ENCODE measurements at regions not wholly inside any gene's neighbourhood (a gene's known extent, or its start where the extent isn't known, plus 50 kb on each side); places are given as distances from the start of the nearest gene placed in this dataset.

DNA sequence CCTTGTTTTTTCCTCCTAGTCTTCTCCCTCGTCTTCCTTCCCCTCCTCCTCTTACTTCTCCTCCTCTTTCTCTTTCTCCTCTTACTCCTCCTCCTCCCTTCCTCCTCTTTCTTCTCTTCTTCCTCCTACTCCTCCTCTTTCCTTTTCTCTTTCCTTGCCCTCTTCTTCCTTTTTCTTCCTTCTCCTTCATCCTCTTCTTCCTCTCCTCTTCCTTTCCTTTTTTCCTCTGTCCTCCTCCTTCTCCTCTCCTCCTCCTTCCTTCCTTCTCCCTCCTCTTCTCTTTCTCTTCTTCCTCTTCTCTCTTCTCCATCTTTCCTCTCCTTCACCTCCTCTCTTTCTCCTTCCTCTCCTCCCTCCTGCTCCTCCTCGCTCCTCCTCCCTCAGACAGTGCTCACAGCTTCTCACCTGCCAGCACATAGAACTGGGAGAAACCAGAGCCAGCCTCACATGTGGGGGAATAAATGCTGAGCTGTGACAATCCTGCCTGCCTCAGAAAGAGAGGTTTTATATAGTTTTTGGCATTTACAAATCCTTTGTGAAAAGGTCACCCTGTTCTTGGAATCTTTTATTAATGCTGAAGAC is 84.3 kb upstream of the NLRP1 start:
- Histone ChIP-seq H3K27me3 (peaks cover 85% of the 10 kb centered on the region), H3K9me3 (no peaks in the 10 kb centered on the region), H3K4me3 (no peak overlapping the region), H3K4me1 (no peaks in the 10 kb centered on the region), H3K27ac (no peak overlapping the region), H3K36me3 (no peaks in the 10 kb centered on the region)
- no peak for TF ChIP-seq POLR2AphosphoS5 (IDR thresholded peaks at IDR 0.05)
- no peak for TF ChIP-seq POLR2A (IDR thresholded peaks at IDR 0.05)
- TF ChIP-seq, protein P1, sequence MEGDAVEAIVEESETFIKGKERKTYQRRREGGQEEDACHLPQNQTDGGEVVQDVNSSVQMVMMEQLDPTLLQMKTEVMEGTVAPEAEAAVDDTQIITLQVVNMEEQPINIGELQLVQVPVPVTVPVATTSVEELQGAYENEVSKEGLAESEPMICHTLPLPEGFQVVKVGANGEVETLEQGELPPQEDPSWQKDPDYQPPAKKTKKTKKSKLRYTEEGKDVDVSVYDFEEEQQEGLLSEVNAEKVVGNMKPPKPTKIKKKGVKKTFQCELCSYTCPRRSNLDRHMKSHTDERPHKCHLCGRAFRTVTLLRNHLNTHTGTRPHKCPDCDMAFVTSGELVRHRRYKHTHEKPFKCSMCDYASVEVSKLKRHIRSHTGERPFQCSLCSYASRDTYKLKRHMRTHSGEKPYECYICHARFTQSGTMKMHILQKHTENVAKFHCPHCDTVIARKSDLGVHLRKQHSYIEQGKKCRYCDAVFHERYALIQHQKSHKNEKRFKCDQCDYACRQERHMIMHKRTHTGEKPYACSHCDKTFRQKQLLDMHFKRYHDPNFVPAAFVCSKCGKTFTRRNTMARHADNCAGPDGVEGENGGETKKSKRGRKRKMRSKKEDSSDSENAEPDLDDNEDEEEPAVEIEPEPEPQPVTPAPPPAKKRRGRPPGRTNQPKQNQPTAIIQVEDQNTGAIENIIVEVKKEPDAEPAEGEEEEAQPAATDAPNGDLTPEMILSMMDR (IDR thresholded peaks at IDR 0.05), result no peak
- TF ChIP-seq EP300 (IDR thresholded peaks at IDR 0.05), result no peak
- ATAC-seq, result no peak
- 31 to 46% methylated on average over 1 of the region's 2 CpGs for WGBS, 2 donors (ENCODE audit: low coverage in 1 of 2)

DNA sequence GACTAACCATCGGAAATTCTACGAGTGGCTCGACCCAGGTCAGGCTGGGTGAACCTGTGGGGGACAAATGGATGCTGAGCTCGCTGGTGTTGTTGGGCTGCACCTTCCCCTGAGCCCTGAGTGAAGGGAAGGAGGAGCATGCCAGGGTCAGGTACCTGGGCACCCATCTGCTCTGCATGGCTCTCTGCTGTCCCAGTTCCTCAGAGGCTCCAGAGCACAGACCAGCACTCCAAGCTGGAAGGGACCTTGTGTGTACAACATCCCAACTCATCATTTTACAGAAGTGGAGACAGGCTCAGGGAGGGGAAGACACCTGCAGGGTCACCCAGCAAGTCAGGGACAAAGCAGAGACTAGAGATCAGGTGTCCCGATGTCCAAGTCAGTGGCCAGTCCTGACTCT is 84.9 kb upstream of the NLRP1 start:
- Histone ChIP-seq H3K27me3 (peaks cover 85% of the 10 kb centered on the region), H3K27ac (no peak overlapping the region), H3K9me3 (no peaks in the 10 kb centered on the region), H3K4me1 (no peaks in the 10 kb centered on the region), H3K4me3 (no peak overlapping the region), H3K36me3 (no peaks in the 10 kb centered on the region)
- ATAC-seq, result no peak
- TF ChIP-seq POLR2A (IDR thresholded peaks at IDR 0.05) (no peak), EP300 (IDR thresholded peaks at IDR 0.05) (no peak), POLR2AphosphoS5 (IDR thresholded peaks at IDR 0.05) (no peak)
- TF ChIP-seq, protein P1 (IDR thresholded peaks at IDR 0.05), result no peak
- WGBS, 2 donors (ENCODE audit: low coverage in 1 of 2), result no CpG with 5 or more reads among the region's 5 CpGs

DNA sequence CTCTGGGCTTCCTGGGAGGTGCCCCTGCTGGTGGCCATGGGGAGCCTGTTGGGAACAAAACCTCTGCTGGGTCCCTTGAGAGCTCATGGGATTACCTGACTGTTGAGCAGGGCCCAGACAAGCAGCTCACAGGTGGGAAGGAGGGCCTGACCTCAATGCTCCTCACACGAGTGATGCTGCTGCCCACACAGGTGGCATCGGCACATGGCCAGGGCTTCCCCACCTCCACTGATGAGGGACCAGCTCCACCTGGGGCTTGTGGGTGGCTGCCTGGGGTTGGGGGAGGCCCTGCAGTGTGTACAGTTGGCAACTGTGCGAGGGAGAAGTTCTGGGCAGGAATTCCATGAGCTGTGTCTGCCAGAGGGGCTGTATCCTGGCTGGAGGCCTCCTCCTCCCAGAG is 87.8 kb upstream of the NLRP1 start:
- H3K27ac ChIP-seq, result no peak overlapping the region
- ATAC-seq, result no peak
- H3K4me3 ChIP-seq, result no peak overlapping the region
- no peaks in the 10 kb centered on the region for H3K36me3 ChIP-seq
- no peaks in the 10 kb centered on the region for H3K9me3 ChIP-seq
- peaks cover 60% of the 10 kb centered on the region for H3K27me3 ChIP-seq
- WGBS, 2 donors (ENCODE audit: low coverage in 1 of 2), result no CpG with 5 or more reads among the region's 3 CpGs
- TF ChIP-seq POLR2AphosphoS5 (IDR thresholded peaks at IDR 0.05) (no peak), POLR2A (IDR thresholded peaks at IDR 0.05) (no peak), EP300 (IDR thresholded peaks at IDR 0.05) (no peak)
- TF ChIP-seq, protein P1 (IDR thresholded peaks at IDR 0.05), result no peak
- H3K4me1 ChIP-seq, result no peaks in the 10 kb centered on the region

DNA sequence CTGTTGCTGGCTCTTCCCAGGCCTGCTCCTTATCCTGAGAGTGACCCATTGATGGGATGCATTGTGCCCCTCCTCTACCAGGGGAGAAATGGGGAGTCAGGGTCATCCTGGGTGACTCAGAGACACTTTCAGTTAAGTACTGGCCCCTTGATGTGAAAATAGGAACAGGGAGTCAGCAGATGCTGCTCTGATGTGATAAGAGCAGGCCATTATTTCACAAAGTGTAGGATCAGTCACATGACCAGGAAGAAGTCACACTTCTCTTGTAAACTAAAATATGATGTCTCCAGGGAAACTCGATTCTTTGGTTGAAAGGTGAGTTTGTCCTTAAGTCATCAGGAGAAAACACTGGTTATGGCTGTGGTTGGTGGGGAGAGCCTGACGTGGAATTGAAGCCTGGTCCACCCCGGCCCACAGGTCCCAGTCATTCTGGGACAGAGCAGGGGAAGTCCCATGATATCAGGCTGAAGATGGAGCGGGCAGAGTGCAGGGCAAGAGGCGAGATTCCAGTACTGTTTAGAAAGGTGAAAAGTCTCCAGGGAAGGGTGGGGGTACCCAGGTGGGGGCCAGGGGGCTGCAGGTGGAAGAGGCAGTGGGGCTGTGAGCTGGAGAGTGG is 88.6 kb upstream of the NLRP1 start:
- no peak for TF ChIP-seq POLR2AphosphoS5 (IDR thresholded peaks at IDR 0.05)
- no peak for TF ChIP-seq POLR2A (IDR thresholded peaks at IDR 0.05)
- no peak overlapping the region for H3K27ac ChIP-seq
- no peaks in the 10 kb centered on the region for H3K4me1 ChIP-seq
- H3K36me3 ChIP-seq, result no peaks in the 10 kb centered on the region
- no peaks in the 10 kb centered on the region for H3K9me3 ChIP-seq
- no peak overlapping the region for H3K4me3 ChIP-seq
- 54% methylated on average over 5 of the region's 5 CpGs; no CpG with 5 or more reads in 1 of the 2 donors for WGBS, 2 donors (ENCODE audit: low coverage in 1 of 2)
- peaks cover 52% of the 10 kb centered on the region for H3K27me3 ChIP-seq
- ATAC-seq, result no peak

DNA sequence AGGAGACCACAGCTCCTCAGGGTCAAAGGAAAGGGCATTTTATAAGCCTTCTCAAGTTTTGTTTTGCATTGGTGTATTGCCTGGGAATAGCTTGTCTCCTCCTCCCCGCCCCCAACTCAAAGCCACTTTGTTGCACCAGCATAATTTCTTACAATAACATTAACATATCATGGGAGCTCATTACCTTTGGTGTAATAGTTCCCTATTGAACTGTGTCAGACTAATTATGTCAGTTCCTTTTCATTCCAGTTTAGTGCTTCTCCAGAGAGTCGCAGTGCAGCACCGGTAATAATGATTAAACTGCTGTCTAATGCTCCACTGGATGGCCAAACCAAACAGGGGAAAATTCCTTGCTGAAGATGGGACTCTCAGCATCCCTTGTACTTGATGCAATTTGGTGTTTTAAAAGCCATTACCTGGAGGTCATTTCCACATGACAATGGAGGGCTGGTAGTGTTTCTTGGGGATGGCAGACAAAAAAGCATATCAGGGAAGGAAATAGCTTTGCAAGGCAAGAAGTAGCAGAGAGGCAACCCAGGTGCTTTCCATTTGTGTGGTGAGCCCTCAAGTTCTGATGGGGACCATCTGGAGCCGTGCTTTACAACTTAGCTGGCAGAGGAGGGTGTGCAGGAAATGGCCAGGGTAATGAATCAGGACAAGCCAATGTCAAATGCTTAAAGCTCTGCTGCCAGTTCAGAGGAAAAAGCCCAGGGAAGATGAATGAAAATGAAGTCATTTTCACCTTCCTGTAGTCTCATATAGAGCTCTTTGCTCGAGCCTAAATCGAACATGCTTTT is 91.5 kb upstream of the NLRP1 start:
- Histone ChIP-seq H3K27me3 (peaks cover 45% of the 10 kb centered on the region), H3K9me3 (peaks cover 0 to 13% (median 0%) of the 10 kb centered on the region in 3 donors), H3K4me3 (no peak overlapping the region), H3K4me1 (no peaks in the 10 kb centered on the region), H3K36me3 (no peaks in the 10 kb centered on the region), H3K27ac (no peak overlapping the region)
- 14 to 16% methylated on average over 4 to 6 of the region's 6 CpGs for WGBS, 2 donors (ENCODE audit: low coverage in 1 of 2)
- TF ChIP-seq EP300 (IDR thresholded peaks at IDR 0.05), result no peak
- TF ChIP-seq POLR2A (IDR thresholded peaks at IDR 0.05), result no peak
- TF ChIP-seq, protein P1 (IDR thresholded peaks at IDR 0.05), result no peak
- no peak for TF ChIP-seq POLR2AphosphoS5 (IDR thresholded peaks at IDR 0.05)
- ATAC-seq, result no peak

Data from gastroesophageal sphincter (tissue), 4 donors.